Adrenal gland (tissue), 9 donors: ENCODE measurements at regions not wholly inside any gene's neighbourhood (a gene's known extent, or its start where the extent isn't known, plus 50 kb on each side); places are given as distances from the start of the nearest gene placed in this dataset.
"Not testable (repeated sequence)": the region's sequence is repeated elsewhere in the genome, so short reads cannot be mapped to it uniquely, and the experiment has no call there.

Experiments used
- DNase-seq, 7 donors: peaks; one replicate each; pipeline ENCODE4 v3.0.0-alpha.2; 2019 to 2020
- H3K27ac ChIP-seq, 5 donors: fragments of 200-600 bp; sonication (generic) in 4 of 5; 1 replicate in 3 of 5; 2 replicates in 2 of 5; pipeline versions ENCODE4 v1.5.1 to v1.8.0; 2016 to 2020; ENCODE audit warnings: mild to moderate bottlenecking in 1 of 5
- H3K27me3 ChIP-seq: fragments of 200-600 bp; 2 replicates; pipeline ENCODE4 v1.8.0; 2021
- H3K36me3 ChIP-seq, 2 donors: fragments of 200-600 bp; replicated peaks in 1 of 2; 1 replicate in 1 of 2; 2 replicates in 1 of 2; pipeline versions ENCODE4 v1.5.1 to v1.8.0; 2018 to 2022
- H3K4me1 ChIP-seq, 2 donors: fragments of 200-600 bp; replicated peaks in 1 of 2; 1 replicate in 1 of 2; 2 replicates in 1 of 2; pipeline versions ENCODE4 v1.5.1 to v1.8.0; 2018 to 2021
- H3K4me3 ChIP-seq, 4 donors: fragments of 200-600 bp; sonication (generic) in 3 of 4; one replicate each; pipeline ENCODE4 v1.5.1; 2016 to 2018
- H3K9me3 ChIP-seq, 3 donors: fragments of 200-600 bp; sonication (generic) in 1 of 3; replicated peaks in 1 of 3; 1 replicate in 2 of 3; 2 replicates in 1 of 3; pipeline versions ENCODE4 v1.5.1 to v1.8.0; 2016 to 2021
- CTCF ChIP-seq, 6 experiments: fragments of 450-650 bp in 4 of 6; fragments of 200-600 bp in 2 of 6; sonication (generic) in 1 of 6; IDR thresholded peaks; 1 replicate in 5 of 6; 2 replicates in 1 of 6; pipeline versions ENCODE4 v1.5.1 to v1.8.0; 2016 to 2021; ENCODE audit warnings: antibody characterized with exemption in 6 of 6, mild to moderate bottlenecking in 2 of 6, moderate library complexity in 1 of 6
- POLR2A ChIP-seq, 2 donors: fragments of 450-650 bp; IDR thresholded peaks; one replicate each; pipeline ENCODE4 v1.6.1; 2017; ENCODE audit warnings: antibody characterized with exemption in 2 of 2, mild to moderate bottlenecking in 2 of 2, moderate library complexity in 1 of 2
- WGBS, 4 donors: extraction: QIAGEN DNeasy Blood & Tissue Kit in 2 of 4; methylation state at CpG; one replicate each; pipeline versions ENCODE4 v1.1.5 to v1.1.7; 2013 to 2017; 5-methylcytosine and 5-hydroxymethylcytosine counted together
- intact Hi-C, 2 donors: fragments of 100-400 bp; cut with DNase I; formaldehyde crosslinking; loops; one replicate each; pipeline versions ENCODE4 v1.14.1 to v1.15.0; 2022 to 2023
- donor health status: healthy with polysubstance abuse.
- donor health status: Bipolar disorder and iron deficiency.
- donor health status: DM: yes; HTN: yes; CAD: no.
- donor health status: DM: no; HTN: no; CAD: no.
- donor health status: DM: no; HTN: no; CAD: no.

- TF ChIP-seq POLR2A (IDR thresholded peaks at IDR 0.05) (no peak), CTCF (IDR thresholded peaks at IDR 0.05) (no peak)
- intact Hi-C loops: no loop called here
- H3K9me3 ChIP-seq: no peaks in the 10 kb centered on the region
- H3K4me3 ChIP-seq: no peak overlapping the region
- DNase-seq: no peak
- no peak overlapping the region for H3K27ac ChIP-seq
- H3K4me1 ChIP-seq: no peaks in the 10 kb centered on the region
- 65 to 80% (median 67%) methylated on average over 1 of the region's 1 CpG for WGBS, 4 donors
- H3K36me3 ChIP-seq: no peaks in the 10 kb centered on the region
- no peaks in the 10 kb centered on the region for H3K27me3 ChIP-seq
Measured at GRCh38 chr21:14613486-14614224, 67.5 kb upstream of the SAMSN1 start.

GRCh38 chr21:14610119-14610518 is 64.0 kb upstream of the SAMSN1 start:
- H3K9me3 ChIP-seq, H3K27ac ChIP-seq, H3K27me3 ChIP-seq, H3K4me1 ChIP-seq, H3K36me3 ChIP-seq, DNase-seq, H3K4me3 ChIP-seq, intact Hi-C loops: not testable (repeated sequence)
- WGBS, 4 donors: 87 to 93% (median 91%) methylated on average over 6 of the region's 6 CpGs

GRCh38 chr21:14609274-14609673 is 63.2 kb upstream of the SAMSN1 start:
- Histone ChIP-seq H3K4me1 (no peaks in the 10 kb centered on the region), H3K9me3 (no peaks in the 10 kb centered on the region), H3K4me3 (no peak overlapping the region), H3K27me3 (no peaks in the 10 kb centered on the region), H3K36me3 (no peaks in the 10 kb centered on the region), H3K27ac (no peak overlapping the region)
- no peak for DNase-seq
- intact Hi-C loops: no loop called here
- TF ChIP-seq CTCF (IDR thresholded peaks at IDR 0.05) (no peak), POLR2A (IDR thresholded peaks at IDR 0.05) (no peak)

- TF ChIP-seq POLR2A (IDR thresholded peaks at IDR 0.05): no peak
- TF ChIP-seq CTCF (IDR thresholded peaks at IDR 0.05): no peak
- 91 to 100% (median 95%) methylated on average over 2 of the region's 2 CpGs for WGBS, 4 donors
- no peak overlapping the region for H3K27ac ChIP-seq
Measured at GRCh38 chr21:14607262-14607661, 61.1 kb upstream of the SAMSN1 start.

GRCh38 chr21:14603202-14603601 is 57.1 kb upstream of the SAMSN1 start:
- no peak for DNase-seq

More at GRCh38 chr21:14607262-14607661, 61.1 kb upstream of the SAMSN1 start:
- Histone ChIP-seq H3K27me3 (no peaks in the 10 kb centered on the region), H3K9me3 (no peaks in the 10 kb centered on the region), H3K36me3 (no peaks in the 10 kb centered on the region), H3K4me3 (no peak overlapping the region), H3K4me1 (peaks cover 0 to 8% of the 10 kb centered on the region in 2 donors)
- DNase-seq: no peak
- intact Hi-C loops: no loop called here

More at GRCh38 chr21:14603202-14603601, 57.1 kb upstream of the SAMSN1 start:
- 52 to 68% (median 58%) methylated on average over 2 of the region's 2 CpGs for WGBS, 4 donors
- TF ChIP-seq POLR2A (IDR thresholded peaks at IDR 0.05) (no peak), CTCF (IDR thresholded peaks at IDR 0.05) (no peak)
- intact Hi-C loops: no loop called here
- Histone ChIP-seq H3K9me3 (no peaks in the 10 kb centered on the region), H3K4me3 (no peak overlapping the region), H3K27me3 (no peaks in the 10 kb centered on the region), H3K36me3 (no peaks in the 10 kb centered on the region), H3K4me1 (peaks cover 0 to 8% of the 10 kb centered on the region in 2 donors), H3K27ac (no peak overlapping the region)
